SH-SY5Y (cell line): ENCODE measurements at regions not wholly inside any gene's neighbourhood (a gene's known extent, or its start where the extent isn't known, plus 50 kb on each side); places are given as distances from the start of the nearest gene placed in this dataset.

Experiments used
- GATA2 ChIP-seq: IDR thresholded peaks from 2 replicates; pipeline ENCODE4 v1.6.1; 2011; ENCODE audit warnings: mild to moderate bottlenecking, low read depth, low read length
- GATA3 ChIP-seq: IDR thresholded peaks from 2 replicates; pipeline ENCODE4 v1.6.1; 2011; ENCODE audit warnings: low read depth, mild to moderate bottlenecking, low read length, moderate library complexity

DNA sequence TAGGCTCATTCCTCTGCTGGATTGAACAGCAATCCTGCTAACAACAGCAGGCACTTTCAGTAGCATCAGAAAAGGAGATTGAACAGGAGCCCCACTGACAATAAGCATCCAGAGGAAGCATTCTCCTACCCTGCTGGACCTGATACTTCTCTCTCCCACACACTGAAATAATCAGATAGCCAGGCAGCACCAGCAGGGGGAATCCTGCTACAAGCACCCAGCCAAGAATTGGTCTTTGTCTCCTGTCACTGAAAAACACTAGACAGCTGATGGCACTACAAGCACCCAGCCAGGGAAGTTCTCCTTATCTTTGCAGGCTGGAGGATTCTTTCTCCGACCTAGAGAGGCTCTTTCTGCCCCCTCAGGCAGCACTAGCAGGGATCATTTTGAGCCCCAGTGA, 444.3 kb upstream of the GRIA3 start:
- no peak for TF ChIP-seq GATA3
- TF ChIP-seq GATA2: no peak
